SIG-M5 treated with dmso at 0.1 percent for 504 hours (cell line): ENCODE measurements at regions not wholly inside any gene's neighbourhood (a gene's known extent, or its start where the extent isn't known, plus 50 kb on each side); places are given as distances from the start of the nearest gene placed in this dataset.
A peak's percentile ranks its signal among the peaks of the same experiment; 100 is the strongest.

ENCODE experiments used
- DNase-seq: peaks from one replicate; lab custom pipeline; 2025; ENCODE audit not compliant: unreplicated experiment; lab: John Stamatoyannopoulos, UW

GRCh38 chr5:23579566-23579965, 72.2 kb downstream of the PRDM9 start:
- no peak for DNase-seq

GRCh38 chr5:23583081-23583480, 75.7 kb downstream of the PRDM9 start:
- no peak for DNase-seq

GRCh38 chr5:23588841-23589326, 81.5 kb downstream of the PRDM9 start:
- no peak for DNase-seq

- DNase-seq: no peak
Measured at GRCh38 chr5:23591250-23591649, 83.8 kb downstream of the PRDM9 start.

- no peak for DNase-seq
Measured at GRCh38 chr5:23606927-23607326, 99.5 kb downstream of the PRDM9 start.

GRCh38 chr5:23612701-23613100, 105.3 kb downstream of the PRDM9 start:
- no peak for DNase-seq

- DNase-seq: no peak
Measured at GRCh38 chr5:23613566-23613965, 106.2 kb downstream of the PRDM9 start.

- DNase-seq: no peak
Measured at GRCh38 chr5:23614422-23614821, 107.0 kb downstream of the PRDM9 start.

- DNase-seq: no peak
Measured at GRCh38 chr5:23626961-23627360, 119.6 kb downstream of the PRDM9 start.

- DNase-seq: no peak
Measured at GRCh38 chr5:23627976-23628375, 120.6 kb downstream of the PRDM9 start.

GRCh38 chr5:23629396-23629795, 122.0 kb downstream of the PRDM9 start:
- DNase-seq: no peak

- no peak for DNase-seq
Measured at GRCh38 chr5:23631302-23632045, 124.1 kb downstream of the PRDM9 start.

- no peak for DNase-seq
Measured at GRCh38 chr5:23635938-23636337, 128.5 kb downstream of the PRDM9 start.

GRCh38 chr5:23639326-23639725, 131.9 kb downstream of the PRDM9 start:
- DNase-seq: no peak

GRCh38 chr5:23648656-23649055, 141.2 kb downstream of the PRDM9 start:
- no peak for DNase-seq

GRCh38 chr5:23649594-23649993, 142.2 kb downstream of the PRDM9 start:
- DNase-seq: no peak

- DNase-seq: no peak
Measured at GRCh38 chr5:23655674-23656073, 148.3 kb downstream of the PRDM9 start.

- no peak for DNase-seq
Measured at GRCh38 chr5:23675456-23675855, 168.0 kb downstream of the PRDM9 start.

GRCh38 chr5:23677996-23678395, 170.6 kb downstream of the PRDM9 start:
- DNase-seq: no peak

- DNase-seq: no peak
Measured at GRCh38 chr5:23684103-23684502, 176.7 kb downstream of the PRDM9 start.

GRCh38 chr5:23703940-23704855, 196.8 kb downstream of the PRDM9 start:
- DNase-seq: peak; percentile 24

- no peak for DNase-seq
Measured at GRCh38 chr5:23717486-23717885, 210.1 kb downstream of the PRDM9 start.
